GM18499 (cell line): ENCODE measurements at regions not wholly inside any gene's neighbourhood (a gene's known extent, or its start where the extent isn't known, plus 50 kb on each side); places are given as distances from the start of the nearest gene placed in this dataset.

Experiments
- ATAC-seq: cut with Tn5 transposase; IDR thresholded peaks from one replicate; pipeline ENCODE4 v1.9.1; 2021; ENCODE audit warnings: moderate number of reproducible peaks; ENCODE audit not compliant: insufficient read depth, unreplicated experiment

- no peak for ATAC-seq
Measured at GRCh38 chr3:180092889-180093288, 56.2 kb upstream of the PEX5L start.

GRCh38 chr3:180093535-180093934 is 56.8 kb upstream of the PEX5L start:
- ATAC-seq = no peak

- no peak for ATAC-seq
Measured at GRCh38 chr3:180097626-180098025, 60.9 kb upstream of the PEX5L start.

GRCh38 chr3:180102134-180102533 is 65.4 kb upstream of the PEX5L start:
- ATAC-seq = no peak

GRCh38 chr3:180102604-180103003 is 65.9 kb upstream of the PEX5L start:
- ATAC-seq = no peak

GRCh38 chr3:180116203-180116602 is 79.5 kb upstream of the PEX5L start:
- no peak for ATAC-seq

GRCh38 chr3:180116658-180117057 is 79.9 kb upstream of the PEX5L start:
- ATAC-seq = no peak

- no peak for ATAC-seq
Measured at GRCh38 chr3:180117381-180118163, 80.8 kb upstream of the PEX5L start.

GRCh38 chr3:180119567-180119966 is 82.8 kb upstream of the PEX5L start:
- ATAC-seq = no peak

- no peak for ATAC-seq
Measured at GRCh38 chr3:180123928-180124327, 87.2 kb upstream of the PEX5L start.

GRCh38 chr3:180131169-180131568 is 94.4 kb upstream of the PEX5L start:
- ATAC-seq = no peak

GRCh38 chr3:180135101-180135500 is 98.4 kb upstream of the PEX5L start:
- ATAC-seq = no peak

GRCh38 chr3:180138871-180139270 is 102.1 kb upstream of the PEX5L start:
- ATAC-seq = no peak

- ATAC-seq = no peak
Measured at GRCh38 chr3:180142041-180142440, 105.3 kb upstream of the PEX5L start.

GRCh38 chr3:180142472-180142871 is 105.7 kb upstream of the PEX5L start:
- no peak for ATAC-seq

GRCh38 chr3:180161770-180162169 is 125.0 kb upstream of the PEX5L start:
- ATAC-seq = no peak

- no peak for ATAC-seq
Measured at GRCh38 chr3:180175572-180175971, 138.8 kb upstream of the PEX5L start.

- ATAC-seq = no peak
Measured at GRCh38 chr3:180176059-180176458, 139.3 kb upstream of the PEX5L start.

- no peak for ATAC-seq
Measured at GRCh38 chr3:180177255-180177654, 140.5 kb upstream of the PEX5L start.

- ATAC-seq = no peak
Measured at GRCh38 chr3:180179562-180179961, 142.8 kb upstream of the PEX5L start.

- ATAC-seq = no peak
Measured at GRCh38 chr3:180180795-180181194, 144.1 kb upstream of the PEX5L start.

GRCh38 chr3:180181387-180181786 is 144.7 kb upstream of the PEX5L start:
- no peak for ATAC-seq
